Right cardiac atrium (tissue), 5 donors: ENCODE measurements at regions not wholly inside any gene's neighbourhood (a gene's known extent, or its start where the extent isn't known, plus 50 kb on each side); places are given as distances from the start of the nearest gene placed in this dataset.

ENCODE experiments used
- ATAC-seq, 2 donors: fragments of 200-7000 bp; cut with Tn5 transposase; one replicate each; pipeline versions ENCODE4 v1.8.0 to v1.9.1; 2020; ENCODE audit warnings: moderate library complexity in 2 of 2, mild to moderate bottlenecking in 1 of 2
- DNase-seq, 3 donors: peaks; one replicate each; pipeline ENCODE4 v3.0.0-alpha.2; 2020
- H3K27ac ChIP-seq: one replicate; pipeline ENCODE4 v1.5.1; 2013; ENCODE audit warnings: mild to moderate bottlenecking, low read length, control low read depth, moderate library complexity
- H3K27me3 ChIP-seq: one replicate; pipeline ENCODE4 v1.6.1; 2013; ENCODE audit not compliant: control insufficient read depth, insufficient read depth
- H3K4me1 ChIP-seq: one replicate; pipeline ENCODE4 v1.6.1; 2013; ENCODE audit warnings: low read length; ENCODE audit not compliant: control insufficient read depth, insufficient read depth
- H3K4me3 ChIP-seq: one replicate; pipeline ENCODE4 v1.5.1; 2013; ENCODE audit warnings: low read length, control low read depth
- H3K9me3 ChIP-seq: one replicate; pipeline ENCODE4 v1.6.1; 2013; ENCODE audit warnings: low read length; ENCODE audit not compliant: control insufficient read depth
- WGBS: extraction: QIAGEN DNeasy Blood & Tissue Kit; methylation state at CpG from one replicate; pipeline ENCODE4 v1.1.7; 2013; 5-methylcytosine and 5-hydroxymethylcytosine counted together
- intact Hi-C, 4 donors: fragments of 100-400 bp; cut with DNase I; formaldehyde crosslinking; loops; one replicate each; pipeline versions ENCODE4 v1.11.0 to v1.14.0; 2022 to 2023
- donor health status: healthy with polysubstance abuse.
- donor health status: DM: no; HTN: yes; CAD: no.
- donor health status: DM: no; HTN: no; CAD: no.
- donor health status: DM: no; HTN: yes; CAD: no; lungs with severe emphysema.
- donor health status: DM: yes; HTN: yes; CAD: no.

DNA sequence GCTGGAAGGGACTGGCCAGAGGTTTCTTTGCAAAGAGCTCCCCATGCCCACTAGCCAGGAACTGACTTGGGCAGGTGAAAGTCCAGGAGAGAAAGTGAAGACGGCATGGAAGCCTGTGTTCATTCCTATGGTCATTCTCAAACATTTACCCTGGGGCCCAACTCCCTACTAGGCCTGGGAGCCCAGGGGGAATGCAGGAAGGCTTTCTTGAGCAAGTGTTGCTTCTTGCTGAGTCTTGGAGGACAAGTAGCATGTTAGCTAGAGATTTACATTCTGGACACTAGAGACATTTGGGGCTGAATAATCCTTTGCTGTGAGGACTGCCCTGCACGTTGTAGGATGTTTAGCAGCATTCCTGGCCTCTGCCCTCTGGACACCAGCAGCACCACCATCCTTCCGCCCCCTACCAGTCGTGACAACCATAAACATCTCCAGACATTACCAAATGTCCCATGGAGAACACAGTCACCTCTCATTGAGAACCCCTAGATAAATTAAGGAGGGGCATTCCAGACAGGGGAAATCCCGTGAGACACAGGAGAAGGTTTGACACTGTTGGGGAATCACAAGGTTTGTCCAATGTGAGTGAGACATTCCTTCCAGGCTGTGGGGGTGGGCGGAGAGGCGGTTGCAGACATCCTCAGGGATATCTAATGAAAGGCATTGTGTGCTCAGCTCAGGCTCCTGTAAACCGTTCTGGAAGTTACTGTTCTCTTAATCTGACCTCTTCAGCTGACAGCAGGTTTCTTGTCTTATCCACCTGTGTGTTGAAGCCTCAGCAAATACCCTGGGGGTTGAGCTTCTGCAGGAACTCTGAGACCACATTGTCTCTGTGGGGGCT is 236.2 kb downstream of the TLE3 start:
- Histone ChIP-seq H3K4me1 (no peaks in the 10 kb centered on the region), H3K4me3 (no peak overlapping the region), H3K27me3 (no peaks in the 10 kb centered on the region), H3K9me3 (no peaks in the 10 kb centered on the region), H3K27ac (no peak overlapping the region)
- no peak for DNase-seq
- intact Hi-C loops: no loop called here
- ATAC-seq: no peak
- 66% methylated on average over 8 of the region's 8 CpGs for WGBS

DNA sequence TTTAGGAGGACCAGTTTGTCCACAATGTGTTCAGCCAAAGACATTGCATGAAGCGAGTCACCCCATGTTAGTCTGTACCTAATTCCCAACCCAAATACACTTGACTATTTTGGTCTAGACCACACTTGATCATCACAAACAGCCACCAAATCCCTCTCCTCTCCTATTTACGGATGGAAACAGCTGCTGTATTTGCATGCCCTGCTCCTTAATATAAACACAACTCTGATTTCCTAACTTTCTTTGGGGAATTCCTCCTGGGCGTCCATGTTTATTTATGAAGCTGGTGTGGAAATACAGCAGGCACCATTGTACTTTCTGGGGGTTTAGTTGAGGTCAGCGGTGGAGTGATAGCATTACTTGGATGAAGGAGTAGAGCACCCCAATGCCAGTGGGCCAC is 235.2 kb downstream of the TLE3 start:
- ATAC-seq: no peak

DNA sequence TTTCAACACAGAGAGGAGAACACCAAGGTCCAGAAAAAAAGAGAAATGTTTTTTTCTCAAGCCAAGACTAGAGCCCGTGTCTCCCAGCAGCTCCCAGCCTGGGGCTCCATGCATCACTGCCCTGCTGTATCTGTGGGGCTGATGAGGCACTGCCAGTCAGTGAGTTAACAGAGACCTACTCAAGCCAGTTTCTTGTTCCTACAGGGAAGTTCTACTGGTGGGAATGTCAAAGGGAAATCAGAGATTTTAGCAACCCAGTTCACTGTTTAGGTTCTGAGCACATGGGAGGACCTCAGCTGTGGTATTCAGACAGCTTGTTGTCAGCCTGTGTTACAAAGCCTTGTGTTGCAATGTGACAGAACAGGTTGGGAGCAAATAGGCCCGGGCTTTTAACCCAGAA is 234.3 kb downstream of the TLE3 start:
- no peak overlapping the region for H3K4me3 ChIP-seq
- 74% methylated on average over 2 of the region's 2 CpGs for WGBS
- no peaks in the 10 kb centered on the region for H3K9me3 ChIP-seq
- DNase-seq (no peak), ATAC-seq (no peak)
- intact Hi-C loops: no loop called here
- no peaks in the 10 kb centered on the region for H3K4me1 ChIP-seq
- H3K27me3 ChIP-seq: no peaks in the 10 kb centered on the region
- H3K27ac ChIP-seq: no peak overlapping the region

More for the DNA sequence above, 235.2 kb downstream of the TLE3 start:
- DNase-seq: no peak
- H3K27me3 ChIP-seq: no peaks in the 10 kb centered on the region
- H3K4me3 ChIP-seq: no peak overlapping the region
- no peak overlapping the region for H3K27ac ChIP-seq
- intact Hi-C loops: no loop called here
- H3K4me1 ChIP-seq: no peaks in the 10 kb centered on the region
- no peaks in the 10 kb centered on the region for H3K9me3 ChIP-seq
- WGBS: 71% methylated on average over 4 of the region's 4 CpGs

GRCh38 chr15:69865369-69865768 is 232.3 kb downstream of the TLE3 start:
- 85% methylated on average over 3 of the region's 3 CpGs for WGBS
- DNase-seq: no peak
- no peak overlapping the region for H3K4me3 ChIP-seq
- no peak for ATAC-seq
- no peaks in the 10 kb centered on the region for H3K9me3 ChIP-seq
- no peaks in the 10 kb centered on the region for H3K4me1 ChIP-seq
- H3K27me3 ChIP-seq: no peaks in the 10 kb centered on the region
- no peak overlapping the region for H3K27ac ChIP-seq
- intact Hi-C loops: no loop called here

DNA sequence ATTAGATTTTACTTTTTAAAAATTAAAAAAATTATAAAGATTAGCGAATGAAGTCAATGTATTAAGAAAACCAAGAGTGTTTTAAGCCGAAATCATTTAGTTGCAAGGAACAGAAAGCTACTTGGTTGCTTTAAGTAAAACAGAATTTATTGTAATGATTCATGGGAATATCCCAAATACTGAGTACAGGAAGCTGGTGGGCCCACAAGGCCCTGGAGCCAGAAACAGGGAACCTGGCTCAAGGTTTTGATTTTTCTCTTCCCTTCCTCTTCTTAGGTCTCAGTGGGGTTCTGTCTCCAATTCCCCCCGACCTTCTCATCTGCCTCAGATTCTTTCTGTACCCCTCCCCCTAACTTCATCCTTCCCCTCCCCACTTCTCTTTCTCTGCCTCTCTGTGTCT is 229.0 kb downstream of the TLE3 start:
- ATAC-seq (no peak), DNase-seq (no peak)
- H3K27me3 ChIP-seq: no peaks in the 10 kb centered on the region
- H3K4me1 ChIP-seq: no peaks in the 10 kb centered on the region
- 83% methylated on average over 3 of the region's 3 CpGs for WGBS
- intact Hi-C loops: no loop called here
- H3K9me3 ChIP-seq: peaks cover 6% of the 10 kb centered on the region
- H3K4me3 ChIP-seq: no peak overlapping the region
- H3K27ac ChIP-seq: no peak overlapping the region

DNA sequence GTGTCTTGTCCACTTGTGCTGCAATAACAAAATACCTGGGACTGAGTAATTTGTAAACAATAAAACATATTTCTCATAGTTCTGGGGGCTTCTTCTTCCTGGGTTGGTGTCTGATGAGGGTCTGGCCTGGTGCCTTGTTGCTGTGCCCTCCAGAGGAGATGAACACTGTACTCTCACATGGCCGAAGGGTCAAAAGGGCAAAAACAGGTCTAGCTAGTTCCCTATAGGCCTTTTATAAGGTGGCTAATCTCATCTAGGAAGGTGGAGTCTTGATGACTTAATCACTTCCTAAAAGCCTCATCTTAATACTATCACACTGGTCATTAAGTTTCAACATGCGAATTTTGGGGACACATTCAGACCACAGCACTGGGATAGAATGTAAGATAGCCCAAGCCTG is 228.4 kb downstream of the TLE3 start:
- Histone ChIP-seq H3K27me3 (no peaks in the 10 kb centered on the region), H3K9me3 (peaks cover 7% of the 10 kb centered on the region), H3K27ac (no peak overlapping the region), H3K4me1 (no peaks in the 10 kb centered on the region), H3K4me3 (no peak overlapping the region)
- DNase-seq (no peak), ATAC-seq (no peak)
- intact Hi-C loops: no loop called here
- WGBS: 50% methylated on average over 2 of the region's 2 CpGs

DNA sequence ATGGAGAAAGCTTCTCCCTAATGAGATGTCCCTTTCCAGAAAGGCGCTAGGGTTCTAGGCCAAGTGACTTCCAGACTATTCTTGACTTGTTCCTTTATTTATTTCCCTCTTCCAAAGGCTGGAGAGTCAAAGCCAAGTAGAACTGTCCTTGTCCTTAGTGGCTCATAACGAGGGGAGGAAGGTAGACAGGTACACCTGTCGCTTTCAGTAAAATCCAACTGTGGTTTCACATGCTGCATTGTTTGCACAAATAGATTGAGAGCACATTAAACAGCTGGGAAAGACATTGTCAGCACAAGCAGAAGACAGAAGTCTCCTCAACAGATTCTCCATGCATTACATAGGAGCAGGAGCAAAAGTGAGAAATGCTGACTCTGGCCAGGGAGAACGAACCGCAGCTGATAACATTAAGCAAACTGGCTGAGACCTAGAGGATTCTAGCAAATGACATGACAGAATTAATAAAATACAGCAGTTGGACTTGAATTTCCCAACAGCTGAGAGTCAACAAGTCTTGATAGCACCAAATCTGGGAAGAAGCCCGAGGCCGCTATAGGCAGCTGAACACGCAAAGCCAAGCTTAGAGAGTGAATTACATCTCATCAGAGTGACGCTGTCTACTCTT is 227.7 kb downstream of the TLE3 start:
- intact Hi-C loops: no loop called here
- WGBS: 66% methylated on average over 9 of the region's 9 CpGs
- Histone ChIP-seq H3K9me3 (peaks cover 8% of the 10 kb centered on the region), H3K4me1 (no peaks in the 10 kb centered on the region), H3K27ac (no peak overlapping the region), H3K27me3 (no peaks in the 10 kb centered on the region), H3K4me3 (no peak overlapping the region)
- DNase-seq (no peak), ATAC-seq (no peak)

DNA sequence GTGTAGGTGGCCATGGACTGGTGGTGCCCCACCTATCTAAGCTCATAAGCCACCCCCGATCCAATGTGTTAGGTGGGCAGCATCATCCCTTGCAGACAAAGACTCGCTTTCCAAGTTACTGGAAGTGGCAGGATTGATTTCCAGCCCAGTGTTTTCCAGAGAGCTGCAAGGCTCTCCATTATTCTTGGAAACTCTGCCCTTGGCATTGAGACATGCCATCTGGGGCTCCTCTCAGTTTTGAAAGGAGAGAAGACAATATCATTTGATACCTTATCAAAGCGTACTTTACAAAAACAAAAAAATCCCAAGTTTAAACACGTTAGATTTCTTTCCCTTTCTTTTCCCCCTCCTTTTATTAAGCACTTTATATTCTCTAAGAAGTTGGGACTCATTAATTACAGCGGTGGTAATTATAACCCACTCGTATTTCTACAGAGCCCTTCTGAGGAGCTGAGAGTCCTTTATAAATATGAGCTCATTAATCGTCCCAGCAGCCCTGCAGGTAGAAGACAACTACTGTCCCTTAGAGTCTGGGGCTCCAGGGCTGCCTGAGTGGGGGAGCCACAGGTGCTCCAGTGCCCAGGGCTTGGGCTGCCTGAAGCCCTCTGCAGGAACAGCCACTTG is 226.1 kb downstream of the TLE3 start:
- Histone ChIP-seq H3K27ac (no peak overlapping the region), H3K4me1 (no peaks in the 10 kb centered on the region), H3K9me3 (peaks cover 8% of the 10 kb centered on the region), H3K4me3 (no peak overlapping the region), H3K27me3 (no peaks in the 10 kb centered on the region)
- intact Hi-C loops: no loop called here
- ATAC-seq: no peak
- 76% methylated on average over 7 of the region's 7 CpGs for WGBS
- no peak for DNase-seq

- Histone ChIP-seq H3K4me3 (no peak overlapping the region), H3K9me3 (peaks cover 8% of the 10 kb centered on the region), H3K4me1 (no peaks in the 10 kb centered on the region), H3K27ac (no peak overlapping the region), H3K27me3 (no peaks in the 10 kb centered on the region)
- ATAC-seq (no peak), DNase-seq (no peak)
- intact Hi-C loops: no loop called here
- WGBS: 81% methylated on average over 1 of the region's 1 CpG
Measured at GRCh38 chr15:69873807-69874206, 223.9 kb downstream of the TLE3 start.

GRCh38 chr15:69874321-69874720 is 223.4 kb downstream of the TLE3 start:
- H3K27ac ChIP-seq: no peak overlapping the region
- no peak overlapping the region for H3K4me3 ChIP-seq
- ATAC-seq (no peak), DNase-seq (no peak)
- intact Hi-C loops: no loop called here
- H3K4me1 ChIP-seq: no peaks in the 10 kb centered on the region
- peaks cover 8% of the 10 kb centered on the region for H3K9me3 ChIP-seq
- no peaks in the 10 kb centered on the region for H3K27me3 ChIP-seq

DNA sequence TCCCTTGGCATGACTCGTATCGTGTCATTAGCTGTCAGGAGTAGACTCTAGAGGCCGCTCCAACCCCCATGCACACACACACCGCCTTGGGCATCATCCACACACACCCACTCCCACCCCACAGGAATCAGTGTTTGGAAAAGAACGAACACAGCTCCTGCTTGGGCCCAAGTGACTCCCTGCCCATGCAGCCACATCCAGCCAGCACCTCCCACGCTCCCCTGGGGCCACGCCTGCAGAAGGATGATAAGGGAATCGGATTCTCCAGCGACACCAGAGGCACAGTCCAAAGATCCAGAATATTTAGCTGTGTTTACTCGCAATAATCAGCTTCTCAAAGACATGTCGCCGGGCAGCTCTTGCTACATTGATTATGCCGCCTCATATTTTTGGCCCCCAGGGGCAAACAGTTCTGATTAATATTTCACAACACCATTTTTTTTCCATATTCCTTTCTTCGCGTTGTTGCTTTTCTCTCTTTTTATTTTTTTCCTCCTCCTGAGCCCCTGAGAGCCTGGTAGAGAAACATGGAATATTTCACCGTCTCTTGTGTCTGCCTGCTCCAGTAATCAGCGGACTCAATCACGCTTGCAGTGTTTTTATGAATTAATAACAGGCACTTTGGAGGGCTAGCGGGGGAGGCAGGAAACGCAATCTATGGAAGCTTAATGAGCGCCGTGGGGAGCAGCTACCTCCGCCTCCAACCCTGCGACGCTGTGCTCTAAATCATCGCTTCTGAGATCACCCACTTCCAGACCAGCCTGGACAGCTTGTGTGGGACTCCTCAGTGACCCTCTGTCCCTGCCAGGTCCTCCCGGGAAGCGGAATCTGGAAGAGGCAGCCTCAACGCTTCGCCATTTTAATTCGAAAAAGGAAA is 221.4 kb downstream of the TLE3 start:
- no peaks in the 10 kb centered on the region for H3K27me3 ChIP-seq
- intact Hi-C loops: no loop called here
- peak; percentile 34 to 62 for ATAC-seq
- no peak overlapping the region for H3K27ac ChIP-seq
- no peak overlapping the region for H3K4me3 ChIP-seq
- H3K4me1 ChIP-seq: no peaks in the 10 kb centered on the region
- H3K9me3 ChIP-seq: peaks cover 8% of the 10 kb centered on the region
- DNase-seq: peak; percentile 54 to 84 (median 79)
- WGBS: 52% methylated on average over 31 of the region's 31 CpGs
